Stimulated activated CD4-positive, alpha-beta T cell treated with anti-CD3 and anti-CD28 coated beads, Interleukin-12 subunit alpha, Interleukin-12 subunit beta, amount 100 ng/mL, for 4 hours (primary cell): ENCODE measurements at regions not wholly inside any gene's neighbourhood (a gene's known extent, or its start where the extent isn't known, plus 50 kb on each side); places are given as distances from the start of the nearest gene placed in this dataset.

ENCODE experiments used
- DNase-seq: peaks from one replicate; pipeline ENCODE4 v3.0.0-alpha.2; 2020

DNA sequence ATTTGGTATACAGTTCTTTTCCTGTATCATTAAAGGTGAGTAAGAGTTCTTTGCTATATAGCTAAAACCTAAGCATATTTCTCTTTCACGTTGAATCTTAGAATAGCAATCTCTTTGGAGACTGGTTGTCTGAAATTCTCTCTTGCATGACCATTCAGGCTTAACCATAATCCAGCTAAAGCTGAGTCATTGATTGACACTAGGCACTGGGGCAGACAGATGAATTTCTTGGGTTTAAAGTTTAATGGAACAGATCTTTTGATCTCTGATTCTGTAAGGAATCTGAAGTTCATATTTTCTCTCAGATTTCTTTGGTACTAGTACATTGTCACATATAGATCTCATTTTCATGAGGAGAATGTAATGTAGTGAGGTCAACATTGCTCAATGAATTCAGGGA is 397.3 kb upstream of the MIR17HG start:
- no peak for DNase-seq

DNA sequence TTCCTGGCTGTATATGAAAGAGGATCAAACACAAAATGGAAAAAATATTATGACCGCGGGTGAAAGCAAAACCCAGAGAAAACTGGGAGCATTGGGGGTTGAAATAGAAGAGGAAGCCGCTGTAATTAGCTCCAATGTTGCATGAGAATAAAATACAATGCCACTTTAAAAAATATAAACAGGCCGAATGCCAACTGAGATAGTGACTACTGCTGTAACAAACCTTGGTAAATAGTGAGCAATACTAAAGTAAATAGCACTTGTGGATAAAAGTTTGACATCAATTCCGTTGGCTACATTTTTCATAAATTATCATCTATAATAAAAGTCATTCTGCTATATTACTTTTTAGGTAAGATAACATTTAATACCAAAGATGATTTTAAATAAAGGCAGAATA is 395.8 kb upstream of the MIR17HG start:
- DNase-seq, result no peak

DNA sequence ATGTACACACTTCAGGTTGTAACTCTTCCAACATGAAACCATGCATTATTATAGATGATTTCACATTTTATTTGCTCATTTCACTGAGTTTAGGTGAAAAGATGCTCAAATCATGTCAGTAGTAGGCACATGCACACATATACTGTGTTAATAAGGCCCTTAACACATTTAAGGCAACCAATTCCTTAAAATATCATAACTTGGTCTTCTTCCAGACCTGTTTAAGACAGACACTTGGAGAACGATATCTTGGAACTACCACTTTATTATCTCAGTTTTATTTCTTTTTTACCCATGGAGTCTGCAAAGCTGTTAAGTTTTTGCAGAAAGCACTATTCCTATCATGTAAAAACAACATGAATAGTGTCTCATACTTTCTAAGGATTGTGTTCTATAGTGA is 395.2 kb upstream of the MIR17HG start:
- no peak for DNase-seq

DNA sequence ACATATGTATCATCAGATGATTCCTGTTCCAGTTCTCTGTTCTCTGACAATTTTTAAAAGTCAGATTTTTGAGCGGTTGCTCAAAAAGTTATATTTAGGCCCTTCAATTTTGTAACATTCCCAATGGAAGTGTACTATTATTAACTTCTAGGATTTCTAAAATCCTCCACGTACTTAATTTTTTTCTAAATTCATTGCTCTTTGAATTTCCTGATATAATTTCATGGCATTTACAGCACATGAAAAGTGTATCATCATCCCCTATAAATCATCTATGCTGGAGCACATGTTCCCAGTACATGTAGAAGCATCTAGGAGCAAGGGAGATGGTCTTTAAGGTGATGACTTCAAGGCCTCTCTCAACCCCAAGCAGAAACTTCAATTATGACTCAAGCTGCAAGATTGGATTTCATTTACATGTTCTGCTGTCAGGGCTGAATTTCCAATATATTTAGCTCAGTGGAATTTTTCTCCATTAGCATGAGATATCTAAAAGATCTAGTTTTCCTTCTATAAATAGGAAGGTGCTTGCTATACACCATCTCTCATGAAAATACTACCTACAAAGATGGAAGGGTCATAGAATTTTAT is 392.8 kb upstream of the MIR17HG start:
- DNase-seq, result no peak

DNA sequence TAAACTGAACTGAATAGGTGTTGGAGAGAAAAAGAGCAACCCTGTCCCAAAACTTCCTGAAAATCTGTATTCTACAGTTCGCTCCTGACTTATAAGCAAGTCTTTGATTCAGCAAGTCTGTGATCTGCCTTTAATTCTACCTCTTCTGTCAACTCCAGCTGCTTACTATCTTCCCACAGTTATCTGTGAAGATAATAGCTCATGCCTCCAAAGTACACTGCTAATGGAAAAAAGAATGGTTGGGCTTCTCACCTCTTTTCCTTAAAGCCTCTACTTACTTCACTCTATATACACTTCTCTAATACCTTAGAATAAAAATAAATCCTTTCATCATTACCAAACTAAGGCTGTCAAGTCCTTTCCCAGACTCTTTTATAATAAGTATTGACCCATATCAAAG is 391.5 kb upstream of the MIR17HG start:
- no peak for DNase-seq

DNA sequence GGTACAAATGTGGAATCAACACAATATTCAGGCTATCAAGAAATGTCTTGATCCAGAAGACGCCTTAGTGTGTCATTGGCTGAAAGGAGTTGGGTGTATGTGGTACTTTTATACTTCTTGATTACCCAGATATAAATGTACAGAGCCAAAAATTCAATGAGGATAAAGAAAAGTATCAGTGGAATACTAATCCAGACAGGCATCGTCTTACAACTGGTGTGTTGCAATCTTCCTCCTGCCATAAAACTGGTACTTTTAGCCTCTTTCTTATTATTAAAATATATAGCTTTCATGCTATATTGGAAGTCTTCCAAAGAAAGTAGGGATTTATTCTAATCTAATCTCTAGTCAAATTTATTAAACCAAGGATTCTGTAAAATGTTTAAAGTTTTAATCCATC is 388.6 kb upstream of the MIR17HG start:
- DNase-seq, result no peak

DNA sequence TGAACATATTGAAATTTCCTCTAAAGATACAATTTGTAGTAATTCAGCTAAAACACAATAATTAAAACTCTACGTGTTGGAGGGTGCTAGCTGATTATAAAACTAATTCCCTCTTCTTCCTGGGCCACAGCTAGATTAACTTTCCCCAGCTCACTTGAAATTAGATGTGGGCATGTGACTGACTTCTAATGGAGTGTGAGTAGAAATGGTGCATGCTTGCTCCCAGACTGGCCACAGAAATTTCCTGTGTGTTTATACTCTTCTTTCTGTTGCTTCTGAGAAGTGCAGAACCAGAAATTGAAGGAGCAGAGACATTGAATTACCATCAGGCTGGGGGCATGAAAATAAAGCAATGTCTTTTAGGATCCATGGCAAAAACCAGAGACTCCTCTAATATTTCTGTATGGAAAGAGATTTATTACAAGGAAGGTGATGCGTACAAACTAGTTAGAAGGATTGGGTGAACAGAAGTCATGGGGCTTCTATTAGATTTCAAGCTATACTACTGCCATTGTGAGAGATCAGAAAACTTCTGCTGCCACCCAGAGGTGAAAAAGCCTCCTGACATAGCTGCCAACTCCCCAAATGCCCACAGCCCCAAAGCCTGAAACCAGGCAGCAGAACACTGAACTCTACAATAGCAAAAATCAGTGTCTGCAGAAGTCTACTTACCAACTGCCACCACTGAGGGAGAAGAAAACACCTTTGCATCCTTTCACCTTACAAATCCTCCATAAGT is 379.2 kb upstream of the MIR17HG start:
- no peak for DNase-seq

DNA sequence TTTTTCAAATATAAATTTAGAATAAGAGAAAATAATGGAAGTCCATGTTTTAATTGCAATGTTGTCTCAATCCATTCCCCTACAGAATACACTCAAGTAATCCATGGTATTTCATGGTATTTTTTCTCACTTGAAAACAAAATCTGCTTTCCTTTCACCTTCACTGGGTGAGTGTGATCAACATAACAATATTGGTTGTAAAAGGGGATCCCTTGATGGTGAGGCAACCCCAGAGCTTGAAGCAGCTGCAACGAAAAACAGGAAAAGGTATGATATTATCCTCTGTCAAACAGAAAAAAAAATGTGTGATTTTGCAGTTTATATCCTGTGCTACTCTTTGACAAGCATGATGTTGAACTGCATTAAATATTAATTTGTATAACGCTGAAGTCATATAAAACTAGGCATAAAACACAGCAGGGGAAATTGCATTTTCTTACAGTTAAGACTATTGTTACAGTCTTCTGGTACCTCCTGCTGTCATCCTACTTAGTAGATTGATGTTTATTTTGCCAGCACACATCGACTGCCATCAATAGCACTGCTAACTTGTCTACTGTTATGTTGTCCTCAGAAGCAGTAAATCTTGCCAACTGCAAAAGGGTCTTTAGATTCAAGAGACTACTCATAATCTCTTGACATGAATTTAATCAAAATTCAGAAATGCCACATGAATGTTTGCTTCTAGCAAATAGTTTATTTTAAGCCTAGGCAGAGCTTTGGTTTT is 373.1 kb upstream of the MIR17HG start:
- no peak for DNase-seq

DNA sequence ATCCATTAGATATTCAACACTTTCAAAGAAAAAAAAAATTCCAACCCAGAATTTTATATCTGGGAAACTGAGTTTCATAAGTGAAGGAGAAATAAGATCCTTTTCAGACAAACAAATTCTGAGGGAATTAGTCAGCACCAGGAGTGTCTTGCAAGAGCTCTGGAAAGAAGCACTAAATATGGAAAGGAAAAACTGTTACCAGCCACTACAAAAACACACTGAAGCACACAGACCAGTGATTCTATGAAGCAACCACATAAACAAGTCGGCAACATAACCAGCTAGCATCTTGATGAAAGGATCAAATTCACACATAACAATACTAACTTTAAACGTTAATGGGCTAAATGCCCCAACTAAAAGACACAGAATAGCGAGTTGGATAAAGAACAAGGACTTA is 368.4 kb upstream of the MIR17HG start:
- DNase-seq, result no peak

DNA sequence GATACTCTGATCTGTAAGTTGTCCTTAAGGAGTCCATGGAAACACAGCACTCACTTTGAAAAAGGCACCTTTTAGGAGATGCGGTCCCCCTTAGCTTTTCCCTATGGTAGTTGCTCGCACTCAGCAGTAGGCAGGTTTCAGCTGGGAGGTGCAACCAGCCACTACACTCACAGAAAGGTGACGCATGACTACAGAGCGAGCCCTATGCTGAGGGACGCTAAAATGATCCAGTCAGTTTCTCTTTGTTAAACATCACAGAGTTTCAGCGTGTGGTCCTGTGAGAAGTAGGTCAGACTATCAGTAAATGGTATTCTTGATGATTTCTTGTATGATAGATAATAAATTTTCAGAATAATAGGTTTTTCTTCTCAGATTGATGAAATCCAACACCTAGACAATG is 362.7 kb upstream of the MIR17HG start:
- no peak for DNase-seq

DNA sequence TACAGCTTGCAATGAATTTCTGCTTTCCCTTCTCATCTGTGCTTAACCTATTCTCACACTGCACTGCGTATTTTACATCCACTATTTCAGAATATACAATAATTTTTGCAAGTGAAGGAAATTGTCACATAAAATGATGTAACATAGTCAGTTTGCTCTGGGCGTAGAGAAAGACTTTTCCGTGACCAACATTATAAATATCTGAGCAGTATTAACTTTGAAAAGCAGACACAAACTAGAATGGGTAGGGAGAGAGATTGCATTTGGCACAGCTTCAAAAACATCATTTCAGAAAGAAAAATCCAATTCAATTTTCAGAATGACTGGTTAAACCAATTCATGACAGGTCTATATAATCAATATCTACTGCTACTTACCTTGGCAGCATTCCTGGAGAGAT is 352.5 kb upstream of the MIR17HG start:
- DNase-seq, result no peak

DNA sequence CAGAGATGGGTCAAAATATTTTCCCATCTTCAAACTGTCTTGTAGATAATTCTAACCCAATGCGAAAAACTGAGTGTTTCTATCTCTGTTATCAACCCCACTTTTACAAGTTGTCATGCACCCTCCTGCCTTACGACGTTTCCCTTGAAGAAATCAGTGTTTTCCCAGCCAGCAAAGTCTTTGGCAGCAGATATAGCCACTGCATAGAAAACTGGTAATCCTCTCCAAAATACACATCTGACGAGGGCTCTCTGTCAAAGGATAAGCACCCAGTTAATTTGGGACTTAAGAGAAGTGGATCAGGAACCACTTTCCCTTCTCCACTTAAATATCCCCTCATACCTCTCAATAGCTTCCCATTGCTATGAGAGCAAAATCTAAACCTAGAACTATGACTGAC is 351.9 kb upstream of the MIR17HG start:
- DNase-seq, result no peak

DNA sequence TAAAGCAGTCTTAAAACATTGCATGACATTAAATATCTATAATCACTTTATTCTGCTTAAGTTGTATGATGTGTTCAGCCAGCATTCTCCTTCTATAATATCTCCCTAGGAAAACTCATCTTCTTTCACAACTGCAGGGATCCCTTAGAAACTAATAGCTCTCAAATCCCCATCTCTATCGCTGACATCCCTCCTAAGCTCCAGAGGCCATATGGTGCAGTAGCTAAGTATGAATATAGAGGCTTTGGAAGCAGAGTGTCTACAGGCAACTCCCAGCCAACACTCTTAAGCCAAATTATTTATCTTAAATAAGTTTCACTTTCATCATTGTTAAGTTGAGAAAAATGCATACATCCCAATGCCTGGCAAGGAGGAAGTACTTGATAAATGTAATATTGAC is 349.5 kb upstream of the MIR17HG start:
- DNase-seq, result no peak

DNA sequence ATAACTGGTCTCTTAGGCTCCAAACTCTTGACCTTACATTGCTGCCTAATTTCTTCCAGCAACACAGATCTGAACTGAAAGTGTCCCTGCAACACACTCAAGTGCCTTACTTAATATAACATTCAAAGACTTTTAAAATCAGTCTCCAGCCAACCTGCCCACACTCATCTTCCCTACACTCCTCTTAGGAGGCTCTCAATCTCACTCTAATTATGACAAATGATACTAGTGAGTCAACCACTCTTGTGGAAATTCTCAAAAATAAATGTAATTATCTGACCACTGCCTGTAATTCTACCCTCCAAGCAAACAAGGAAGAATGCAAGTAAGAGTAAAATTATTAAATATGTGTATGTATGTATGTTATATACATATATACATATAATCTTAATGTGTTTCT is 348.1 kb upstream of the MIR17HG start:
- no peak for DNase-seq

DNA sequence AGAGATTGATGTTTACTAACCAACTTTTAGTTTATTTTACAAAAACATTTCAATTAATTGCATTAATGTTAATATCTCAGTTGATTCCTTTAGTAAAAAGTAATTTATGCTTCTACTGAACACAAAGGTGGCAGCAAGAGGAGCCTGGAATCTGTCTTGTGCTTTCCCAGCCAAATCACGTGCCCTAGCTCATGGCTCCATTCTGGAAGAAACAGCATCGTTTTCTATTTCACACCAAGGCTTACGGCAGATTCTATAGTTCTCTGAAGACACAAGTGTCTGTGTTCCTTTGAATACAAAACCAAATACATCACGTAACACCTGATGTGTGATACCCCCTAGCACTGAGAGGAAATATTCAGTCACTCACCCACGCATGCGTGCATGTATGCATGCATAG is 346.1 kb upstream of the MIR17HG start:
- no peak for DNase-seq

DNA sequence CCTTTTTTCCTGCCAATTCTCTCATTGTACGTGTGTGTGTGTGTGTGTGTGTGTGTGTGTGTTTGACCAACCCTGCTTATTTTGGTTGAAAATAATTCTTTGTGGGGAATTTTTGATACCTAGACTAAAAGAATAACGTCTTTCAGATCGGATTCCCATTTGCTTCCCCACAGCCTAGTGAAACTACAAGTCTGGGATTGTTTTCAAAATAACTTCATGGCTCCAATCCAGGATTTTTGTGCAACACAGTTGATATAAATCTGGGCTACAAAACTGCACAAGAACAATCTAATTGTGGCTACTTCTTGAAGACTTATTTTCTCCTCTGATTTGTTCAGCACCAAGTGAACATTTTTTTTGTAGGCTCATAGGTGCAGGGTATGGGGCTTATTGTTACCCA is 332.8 kb upstream of the MIR17HG start:
- DNase-seq, result no peak

DNA sequence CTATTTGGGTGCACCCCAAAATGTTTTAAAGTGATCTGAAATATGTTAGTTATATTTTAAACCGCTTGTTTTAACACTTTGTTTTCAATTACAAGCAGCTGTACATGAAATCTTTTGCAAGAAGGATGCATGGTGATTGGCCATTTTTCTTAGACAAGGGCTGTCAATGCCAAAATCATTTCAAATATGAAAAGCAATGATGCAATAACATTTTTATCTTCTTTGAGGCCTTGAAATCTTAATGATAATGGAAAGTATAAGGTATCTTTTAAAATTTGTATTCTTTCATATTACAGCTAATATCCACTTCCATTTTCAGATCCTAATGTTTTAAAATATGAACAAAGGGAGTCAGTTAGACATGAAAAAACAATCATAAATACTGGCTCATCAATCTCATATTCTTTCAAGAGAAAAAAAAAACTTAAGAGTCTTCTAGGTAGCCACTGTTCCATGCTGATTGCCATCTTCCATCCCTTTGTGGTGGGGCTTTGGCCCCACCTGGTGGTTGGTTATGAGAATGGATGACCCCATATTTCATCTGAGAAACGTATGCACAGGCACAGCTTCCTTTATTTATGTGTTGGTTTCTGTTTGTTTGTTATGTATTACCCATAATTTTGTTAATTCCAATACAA is 330.3 kb upstream of the MIR17HG start:
- DNase-seq, result peak; percentile 2

DNA sequence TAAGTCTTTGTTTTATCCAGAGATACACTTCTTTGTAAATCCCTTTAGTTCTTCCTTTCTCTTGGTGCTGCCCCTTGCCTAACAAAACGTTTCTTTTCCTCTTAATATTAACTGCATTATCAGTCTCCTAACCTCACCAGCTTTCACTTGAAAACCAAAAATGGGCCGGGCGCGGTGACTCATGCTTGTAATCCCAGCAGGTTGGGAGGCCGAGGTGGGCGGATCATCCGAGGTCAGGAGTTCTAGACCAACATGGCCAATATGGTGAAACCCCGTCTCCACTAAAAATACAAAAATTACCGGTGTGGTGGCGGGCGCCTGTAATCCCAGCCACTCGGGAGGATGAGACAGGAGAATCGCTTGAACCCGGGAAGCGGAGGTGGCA is 329.8 kb upstream of the MIR17HG start:
- DNase-seq, result no peak

DNA sequence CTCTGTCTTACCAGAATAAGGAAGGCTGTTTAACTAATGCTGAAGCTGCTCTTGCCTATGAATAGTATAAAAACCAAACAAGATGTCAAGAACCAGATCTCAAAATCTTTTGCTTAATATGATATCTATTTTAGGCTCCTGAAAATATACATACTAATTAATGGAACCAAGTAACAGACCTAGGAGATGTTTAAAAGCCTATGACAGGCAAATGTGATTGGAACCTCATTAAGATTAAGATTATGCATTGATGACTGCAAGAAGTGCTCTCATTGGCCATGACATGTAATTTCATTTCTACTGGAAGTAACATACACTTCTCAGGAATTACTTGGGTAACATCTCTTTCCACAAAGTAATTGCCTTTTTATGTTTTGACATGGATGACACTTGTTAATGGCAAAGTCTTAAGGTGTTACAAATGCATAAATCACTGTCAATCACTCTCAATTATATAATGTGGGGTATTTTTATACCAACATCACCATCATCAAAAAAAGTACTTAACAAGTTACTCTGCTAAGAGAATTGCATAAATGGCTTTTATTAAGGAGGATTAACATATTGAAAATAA is 326.9 kb upstream of the MIR17HG start:
- no peak for DNase-seq

DNA sequence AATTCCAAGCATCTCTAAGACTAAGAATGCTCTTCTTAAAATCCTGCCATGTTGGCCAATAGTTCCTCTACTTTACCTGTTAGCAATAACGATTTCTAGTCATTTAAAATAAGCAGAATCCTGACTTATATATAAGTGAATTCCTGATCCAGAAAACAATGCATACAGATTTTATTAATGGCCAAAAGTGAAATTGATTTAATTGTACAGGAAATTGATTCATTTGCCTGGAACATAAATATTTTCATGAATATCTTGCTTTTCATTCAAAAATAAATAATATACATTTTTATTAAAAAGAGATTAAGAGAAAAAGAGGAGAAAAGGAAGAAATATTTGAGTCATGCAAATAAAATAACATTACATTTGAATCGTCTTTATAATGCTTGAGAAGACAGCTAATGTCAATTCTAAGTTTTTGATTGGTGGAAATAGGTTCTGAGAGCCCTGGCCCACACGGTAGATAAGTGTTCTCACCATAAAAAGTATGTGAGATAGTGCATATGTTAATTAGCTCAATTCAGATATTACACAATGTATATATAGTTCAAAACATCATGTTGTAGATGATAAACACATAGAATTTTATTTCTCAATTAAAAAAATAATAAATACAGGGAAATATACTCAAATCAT is 323.2 kb upstream of the MIR17HG start:
- no peak for DNase-seq

DNA sequence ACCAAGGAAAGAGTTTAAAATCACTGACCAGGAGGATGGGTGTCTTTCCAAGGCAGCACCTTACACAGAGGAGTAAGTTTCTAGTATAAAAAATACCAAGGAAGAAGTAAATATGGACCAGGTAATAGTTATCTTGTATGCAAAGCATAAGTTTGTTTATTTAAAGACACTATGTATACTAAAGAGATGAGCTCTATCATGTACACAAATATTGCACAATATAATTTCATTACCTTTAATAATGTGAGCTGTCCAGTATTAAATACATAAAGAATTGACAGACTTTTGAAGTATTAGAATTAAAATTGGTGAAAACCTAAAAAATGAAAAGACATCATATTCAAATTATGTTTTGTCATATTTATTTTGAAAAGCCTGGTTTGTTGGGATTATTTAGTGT is 322.0 kb upstream of the MIR17HG start:
- no peak for DNase-seq

DNA sequence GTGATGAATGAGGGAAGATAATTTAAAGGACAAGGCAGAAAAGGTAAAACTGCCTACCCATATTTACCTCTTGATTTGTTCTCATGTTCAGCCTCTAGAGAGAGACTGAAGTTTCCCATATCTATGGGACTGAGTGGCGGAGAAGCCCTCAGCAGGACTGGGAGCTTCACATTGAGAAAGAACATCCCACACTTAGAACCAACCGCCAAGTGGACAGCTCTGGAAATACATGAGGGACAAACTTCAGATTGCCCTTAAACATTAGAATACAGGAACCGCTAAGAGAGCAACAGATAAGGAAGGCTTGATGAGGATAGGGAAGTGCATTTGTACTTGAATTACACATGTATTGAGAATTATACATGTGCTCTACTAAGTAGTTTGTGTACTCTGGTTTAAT is 316.0 kb upstream of the MIR17HG start:
- no peak for DNase-seq

DNA sequence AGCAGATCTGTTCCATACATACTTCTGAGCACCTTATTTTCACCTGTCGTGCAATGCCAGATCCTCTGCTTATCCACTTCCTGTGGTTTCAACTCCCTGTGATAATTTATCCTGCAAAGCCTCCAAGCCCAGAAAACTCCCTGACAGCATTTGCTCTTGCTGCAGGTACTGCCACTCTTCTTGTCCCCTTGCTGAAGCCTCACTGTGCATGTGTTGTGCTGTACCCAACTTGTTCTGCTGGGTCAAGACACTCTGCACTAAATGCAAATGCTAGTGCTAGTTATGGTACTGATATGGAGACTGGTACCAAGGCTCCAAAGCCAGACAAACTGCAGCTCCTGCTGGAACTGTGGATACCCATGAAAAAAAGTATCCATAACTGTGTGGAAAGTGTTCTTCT is 315.4 kb upstream of the MIR17HG start:
- no peak for DNase-seq
